Liver (tissue), 3 donors: ENCODE measurements at regions not wholly inside any gene's neighbourhood (a gene's known extent, or its start where the extent isn't known, plus 50 kb on each side); places are given as distances from the start of the nearest gene placed in this dataset.

Experiments used
- ATF3 ChIP-seq: IDR thresholded peaks from 2 replicates; pipeline ENCODE4 v1.6.1; 2016; ENCODE audit warnings: antibody characterized with exemption
- CTCF ChIP-seq: fragments of 150-350 bp; IDR thresholded peaks from 2 replicates; pipeline ENCODE4 v1.5.1; 2017; ENCODE audit warnings: improper control_type of control experiment, low read depth, low read length; ENCODE audit not compliant: missing input control
- EGR1 ChIP-seq, 2 donors: IDR thresholded peaks; 2 replicates each; pipeline ENCODE4 v1.6.1; 2016 to 2018; ENCODE audit warnings: antibody characterized with exemption in 2 of 2, low read depth in 2 of 2
- FOXA1 ChIP-seq: IDR thresholded peaks from 2 replicates; pipeline ENCODE4 v1.6.1; 2016; ENCODE audit warnings: antibody characterized with exemption
- GABPA ChIP-seq, 2 donors: IDR thresholded peaks in 1 of 2; conservative IDR thresholded peaks in 1 of 2; 2 replicates each; pipeline ENCODE4 v1.6.1; 2016; ENCODE audit warnings: antibody characterized with exemption in 2 of 2, mild to moderate bottlenecking in 1 of 2, moderate library complexity in 1 of 2
- HNF4G ChIP-seq: IDR thresholded peaks from 2 replicates; pipeline ENCODE4 v1.6.1; 2016; ENCODE audit warnings: antibody characterized with exemption
- JUND ChIP-seq, 2 donors: IDR thresholded peaks; 2 replicates each; pipeline ENCODE4 v1.6.1; 2016; ENCODE audit warnings: antibody characterized with exemption in 2 of 2
- MAX ChIP-seq: IDR thresholded peaks from 2 replicates; pipeline ENCODE4 v1.6.1; 2016; ENCODE audit warnings: antibody characterized with exemption
- NR2F2 ChIP-seq: IDR thresholded peaks from 2 replicates; pipeline ENCODE4 v1.6.1; 2016; ENCODE audit warnings: antibody characterized with exemption
- RAD21 ChIP-seq, 2 donors: IDR thresholded peaks; 2 replicates each; pipeline ENCODE4 v1.6.1; 2016; ENCODE audit warnings: antibody characterized with exemption in 2 of 2, mild to moderate bottlenecking in 2 of 2
- REST ChIP-seq: IDR thresholded peaks from 2 replicates; pipeline ENCODE4 v1.6.1; 2016; ENCODE audit warnings: antibody characterized with exemption, mild to moderate bottlenecking
- TAF1 ChIP-seq: conservative IDR thresholded peaks from 2 replicates; pipeline ENCODE4 v1.6.1; 2016; ENCODE audit warnings: antibody characterized with exemption, mild to moderate bottlenecking
- YY1 ChIP-seq: IDR thresholded peaks from 2 replicates; pipeline ENCODE4 v1.6.1; 2016; ENCODE audit warnings: antibody characterized with exemption, mild to moderate bottlenecking
- donor health status: healthy.
- donor health status: healthy.

- TF ChIP-seq CTCF: no peak
- TF ChIP-seq JUND (IDR thresholded peaks at IDR 0.05): no peak
- TF ChIP-seq MAX: no peak
- no peak for TF ChIP-seq REST
- TF ChIP-seq EGR1 (IDR thresholded peaks at IDR 0.05; ENCODE audit: low read depth in 2 of 2): no peak
- no peak for TF ChIP-seq YY1
- TF ChIP-seq GABPA (IDR thresholded peaks at IDR 0.05 in 1 of 2, conservative IDR thresholded peaks at IDR 0.05 in 1 of 2): no peak
- TF ChIP-seq NR2F2: no peak
- TF ChIP-seq TAF1: no peak
- TF ChIP-seq FOXA1: no peak
- no peak for TF ChIP-seq HNF4G
- no peak for TF ChIP-seq ATF3
- TF ChIP-seq RAD21 (IDR thresholded peaks at IDR 0.05): no peak
These were observed 256.1 kb upstream of the RPL38 start for GRCh38 chr17:73947281-73947965.
